HG02571 (cell line): ENCODE measurements at regions not wholly inside any gene's neighbourhood (a gene's known extent, or its start where the extent isn't known, plus 50 kb on each side); places are given as distances from the start of the nearest gene placed in this dataset.

ENCODE experiments used
- ATAC-seq: cut with Tn5 transposase; IDR thresholded peaks from one replicate; pipeline ENCODE4 v1.9.1; 2021; ENCODE audit warnings: mild to moderate bottlenecking, moderate library complexity; ENCODE audit not compliant: unreplicated experiment

GRCh38 chr18:76647322-76647721 lies 152.3 kb upstream of the ZNF516 start:
- no peak for ATAC-seq

- ATAC-seq = no peak
Observed at GRCh38 chr18:76644580-76644979, 149.5 kb upstream of the ZNF516 start.

DNA sequence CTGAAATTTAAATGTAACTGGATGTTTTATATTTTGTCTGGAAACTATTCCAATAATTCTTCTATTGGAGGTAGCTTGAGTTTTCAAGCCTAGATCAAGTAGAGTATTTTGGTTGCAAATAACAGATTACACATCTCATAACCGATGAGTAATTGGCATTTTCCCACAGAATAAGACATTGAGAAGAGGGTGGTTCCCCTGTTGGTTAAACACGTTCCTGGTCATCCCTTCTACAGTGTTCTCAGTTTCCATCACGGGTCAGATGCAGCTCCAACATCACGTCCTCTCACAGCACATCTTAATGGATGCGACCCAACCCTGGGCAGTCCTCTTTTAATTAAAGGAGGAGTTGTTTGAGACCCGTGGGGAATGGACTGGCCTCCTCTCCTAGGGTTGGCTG lies 149.0 kb upstream of the ZNF516 start:
- no peak for ATAC-seq

DNA sequence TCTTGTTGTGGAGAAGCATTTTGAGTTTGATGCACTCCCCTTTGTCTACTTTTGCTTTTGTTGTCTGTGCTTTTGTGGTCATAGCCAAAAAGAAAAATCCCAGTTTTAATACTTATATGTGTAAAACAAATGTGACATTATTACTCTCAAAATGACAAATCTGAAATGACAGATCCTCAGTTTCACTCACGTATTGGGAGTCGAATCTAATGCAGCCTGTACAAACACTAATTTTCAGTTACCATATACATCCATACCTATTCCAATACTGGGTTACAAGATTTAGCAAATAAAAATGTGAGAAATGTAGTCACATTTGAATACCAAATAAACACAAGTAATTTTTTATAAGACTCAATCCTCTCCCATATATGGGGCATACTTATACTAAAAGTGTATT lies 148.2 kb upstream of the ZNF516 start:
- no peak for ATAC-seq

GRCh38 chr18:76640438-76640837 lies 145.4 kb upstream of the ZNF516 start:
- no peak for ATAC-seq

GRCh38 chr18:76634564-76634963 lies 139.5 kb upstream of the ZNF516 start:
- ATAC-seq = no peak

GRCh38 chr18:76633588-76634269 lies 138.7 kb upstream of the ZNF516 start:
- ATAC-seq = no peak

DNA sequence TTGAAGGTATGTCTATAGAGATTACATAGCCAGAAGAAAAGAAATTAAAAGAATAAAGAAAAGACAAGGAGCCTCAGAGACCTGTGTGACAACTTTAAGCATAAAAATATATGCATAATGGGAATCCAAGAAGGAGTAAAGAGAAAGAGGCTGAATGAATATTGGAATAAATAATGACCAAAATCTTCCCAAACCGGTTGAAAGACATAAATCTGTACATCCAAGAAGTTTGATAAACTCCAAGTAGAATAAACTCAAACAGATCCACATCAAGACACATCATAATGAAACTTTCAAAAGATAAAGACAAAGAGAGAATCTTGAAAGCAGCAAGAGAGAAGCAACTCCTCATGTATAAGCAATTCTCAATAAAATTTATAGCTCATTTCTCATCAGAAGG lies 132.4 kb upstream of the ZNF516 start:
- ATAC-seq = no peak

DNA sequence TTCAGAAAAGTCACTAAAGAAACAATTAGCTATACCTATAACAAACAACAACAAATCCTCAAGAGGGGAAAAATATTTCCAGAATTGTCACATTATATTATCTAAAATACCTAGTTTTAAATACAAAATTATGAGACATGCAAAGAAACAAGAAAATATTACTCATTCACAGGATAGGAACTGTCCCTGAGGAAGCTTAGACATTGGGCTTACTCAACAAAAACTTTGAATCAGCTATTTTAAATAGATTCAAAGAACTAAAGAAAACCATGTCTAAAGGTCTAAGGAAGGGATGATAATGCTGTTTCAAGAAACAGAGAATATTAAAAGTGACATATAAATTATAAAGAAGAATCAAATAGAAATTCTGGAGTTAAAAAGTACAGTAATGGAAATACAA lies 131.9 kb upstream of the ZNF516 start:
- no peak for ATAC-seq

GRCh38 chr18:76622651-76623050 lies 127.6 kb upstream of the ZNF516 start:
- no peak for ATAC-seq

GRCh38 chr18:76621782-76622495 lies 126.9 kb upstream of the ZNF516 start:
- ATAC-seq = no peak

DNA sequence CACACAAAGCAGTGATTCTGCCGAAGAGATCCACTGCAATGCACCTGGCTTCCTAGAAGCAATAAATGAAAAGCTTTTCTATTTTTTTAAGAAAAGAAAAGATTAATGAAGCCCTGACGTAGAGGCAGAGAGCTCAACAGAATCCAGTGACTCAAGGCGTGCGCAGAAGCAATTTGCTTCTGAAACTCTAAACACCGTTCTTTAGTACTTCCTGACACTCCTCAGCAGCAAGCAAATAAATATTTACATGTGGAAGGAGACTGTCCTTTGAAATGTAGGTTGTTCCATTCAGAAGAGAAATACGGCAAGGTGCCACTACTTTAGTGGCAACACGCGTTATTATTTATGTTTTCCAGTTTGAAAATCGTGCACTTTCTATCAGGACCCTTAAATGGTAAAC lies 126.2 kb upstream of the ZNF516 start:
- no peak for ATAC-seq

DNA sequence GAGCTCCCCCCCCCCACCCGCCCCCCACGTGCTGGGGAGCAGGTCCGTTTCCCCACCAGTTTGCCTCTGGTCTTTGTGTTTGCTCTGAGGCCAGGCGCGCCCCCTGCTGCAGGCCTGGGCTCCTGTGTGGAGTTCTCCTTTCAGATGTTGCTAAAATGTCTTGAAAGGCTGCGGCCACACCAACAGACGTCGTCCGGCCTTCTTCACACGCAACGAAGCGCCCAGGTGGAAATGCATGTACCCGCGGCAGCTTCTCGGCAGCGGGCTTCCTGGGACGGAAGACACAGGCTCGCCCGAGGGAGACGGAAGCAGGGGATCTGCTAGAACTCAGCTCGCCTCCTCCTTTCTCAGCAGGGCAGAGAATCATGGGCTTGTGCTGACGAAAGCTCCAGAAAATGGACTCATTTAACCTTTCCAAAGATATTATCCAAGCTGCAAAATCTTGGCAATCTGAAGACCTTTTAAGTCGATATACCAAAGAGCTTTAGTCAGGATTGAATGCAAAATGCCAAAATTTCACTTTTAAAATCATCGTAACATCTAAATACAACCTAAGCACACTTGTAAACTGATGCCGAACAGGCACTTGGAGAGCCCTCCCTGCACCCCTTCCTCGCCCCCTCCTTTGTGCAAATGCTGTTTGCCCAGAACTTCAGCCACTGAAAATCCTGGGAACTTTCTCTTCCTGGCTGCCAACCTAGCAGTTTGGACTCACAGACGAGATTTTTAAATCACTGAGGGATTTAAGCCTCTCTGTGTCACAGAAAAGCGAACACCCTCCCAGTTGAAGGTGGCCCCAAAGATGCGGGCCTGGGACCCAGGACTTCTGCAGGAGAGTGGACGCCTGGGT lies 125.5 kb upstream of the ZNF516 start:
- ATAC-seq = peak; percentile 44

GRCh38 chr18:76619621-76620315 lies 124.7 kb upstream of the ZNF516 start:
- peak; percentile 17 for ATAC-seq

GRCh38 chr18:76619261-76619620 lies 124.2 kb upstream of the ZNF516 start:
- ATAC-seq = no peak

GRCh38 chr18:76618721-76619120 lies 123.7 kb upstream of the ZNF516 start:
- ATAC-seq = no peak

DNA sequence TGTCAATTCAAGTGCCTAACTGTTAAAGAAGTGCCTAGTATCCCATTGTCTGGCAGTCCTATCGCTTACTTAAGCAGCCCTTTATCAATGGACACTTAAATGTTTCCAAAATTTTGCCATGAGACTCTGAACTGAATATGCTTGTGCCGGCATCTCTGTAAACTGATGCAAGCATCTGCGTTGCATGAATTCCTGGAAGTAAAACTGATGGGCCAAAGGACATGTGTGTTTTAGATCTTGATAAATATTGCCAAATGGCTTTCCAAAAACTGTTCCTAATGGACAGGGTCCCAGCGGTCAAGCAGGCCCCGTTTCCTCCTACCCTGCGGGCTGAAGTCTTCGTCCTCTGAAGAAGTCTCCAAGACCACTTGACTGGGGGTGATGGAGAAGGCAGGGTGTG lies 121.3 kb upstream of the ZNF516 start:
- ATAC-seq = no peak

- no peak for ATAC-seq
Observed at GRCh38 chr18:76615065-76615733, 120.2 kb upstream of the ZNF516 start.

- no peak for ATAC-seq
Observed at GRCh38 chr18:76613755-76614120, 118.7 kb upstream of the ZNF516 start.

DNA sequence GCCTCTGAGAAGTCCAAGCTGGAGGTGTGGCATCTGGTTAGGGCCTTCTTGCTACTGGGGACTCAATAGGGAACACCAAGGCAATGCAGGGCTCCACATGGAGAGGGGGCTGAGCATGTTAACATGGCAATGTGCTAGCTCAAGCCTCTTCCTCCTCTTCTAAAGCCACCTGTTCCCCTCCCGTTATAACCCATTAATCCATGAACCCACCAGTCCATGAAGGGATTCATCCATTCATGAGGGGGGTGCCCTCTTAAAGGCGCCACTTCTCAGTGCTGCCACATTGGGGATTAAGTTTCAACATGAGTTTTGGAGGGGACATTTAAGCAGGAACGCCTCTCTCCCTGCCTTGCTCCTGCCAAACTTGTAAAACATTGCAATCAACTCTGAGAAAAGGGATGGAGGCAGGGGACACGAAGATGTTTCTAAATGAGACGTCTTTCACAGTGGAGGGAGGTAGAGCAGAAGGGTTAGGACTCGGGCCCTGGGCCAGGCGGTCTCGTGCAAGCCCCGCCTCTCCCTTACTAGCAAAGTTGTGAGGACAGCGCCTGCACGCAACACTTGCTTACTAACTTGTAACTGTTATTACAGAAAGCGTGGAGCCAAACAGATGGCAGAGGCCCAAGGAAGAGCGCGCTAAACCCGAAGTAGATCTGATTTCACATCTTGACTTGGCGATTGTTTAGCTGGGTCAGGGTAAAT lies 118.2 kb upstream of the ZNF516 start:
- no peak for ATAC-seq
